ENCODE measurements at regions not wholly inside any gene's neighbourhood (a gene's known extent, or its start where the extent isn't known, plus 50 kb on each side); places are given as distances from the start of the nearest gene placed in this dataset.

- H3K4me3 ChIP-seq (ENCODE audit: low read depth, low read length) = no peak overlapping the region
- TF ChIP-seq, protein P1, sequence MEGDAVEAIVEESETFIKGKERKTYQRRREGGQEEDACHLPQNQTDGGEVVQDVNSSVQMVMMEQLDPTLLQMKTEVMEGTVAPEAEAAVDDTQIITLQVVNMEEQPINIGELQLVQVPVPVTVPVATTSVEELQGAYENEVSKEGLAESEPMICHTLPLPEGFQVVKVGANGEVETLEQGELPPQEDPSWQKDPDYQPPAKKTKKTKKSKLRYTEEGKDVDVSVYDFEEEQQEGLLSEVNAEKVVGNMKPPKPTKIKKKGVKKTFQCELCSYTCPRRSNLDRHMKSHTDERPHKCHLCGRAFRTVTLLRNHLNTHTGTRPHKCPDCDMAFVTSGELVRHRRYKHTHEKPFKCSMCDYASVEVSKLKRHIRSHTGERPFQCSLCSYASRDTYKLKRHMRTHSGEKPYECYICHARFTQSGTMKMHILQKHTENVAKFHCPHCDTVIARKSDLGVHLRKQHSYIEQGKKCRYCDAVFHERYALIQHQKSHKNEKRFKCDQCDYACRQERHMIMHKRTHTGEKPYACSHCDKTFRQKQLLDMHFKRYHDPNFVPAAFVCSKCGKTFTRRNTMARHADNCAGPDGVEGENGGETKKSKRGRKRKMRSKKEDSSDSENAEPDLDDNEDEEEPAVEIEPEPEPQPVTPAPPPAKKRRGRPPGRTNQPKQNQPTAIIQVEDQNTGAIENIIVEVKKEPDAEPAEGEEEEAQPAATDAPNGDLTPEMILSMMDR (IDR thresholded peaks at IDR 0.05; ENCODE audit: borderline replicate concordance, insufficient read depth, low read depth, low read length) = no peak
These were observed 52.0 kb upstream of the POLR1H start for GRCh38 chr6:30009113-30009512.

Data from GM12875 (cell line).